Gastroesophageal sphincter (tissue), 4 donors: ENCODE measurements at regions not wholly inside any gene's neighbourhood (a gene's known extent, or its start where the extent isn't known, plus 50 kb on each side); places are given as distances from the start of the nearest gene placed in this dataset.

Source experiments
- ATAC-seq: fragments of 150-250 bp; one replicate; pipeline ENCODE4 v1.9.1; 2016; ENCODE audit warnings: mild to moderate bottlenecking, moderate library complexity
- H3K27ac ChIP-seq, 4 donors: fragments of 200-600 bp; sonication (generic) in 3 of 4; 1 replicate in 3 of 4; 2 replicates in 1 of 4; pipeline ENCODE4 v1.5.1; 2016 to 2019
- H3K27me3 ChIP-seq: fragments of 200-600 bp; sonication (generic); one replicate; pipeline ENCODE4 v1.5.1; 2019
- H3K36me3 ChIP-seq, 2 donors: fragments of 200-600 bp; sonication (generic); one replicate each; pipeline ENCODE4 v1.5.1; 2019; ENCODE audit warnings: control low read depth in 1 of 2
- H3K4me1 ChIP-seq, 3 donors: fragments of 200-600 bp; sonication (generic); 1 replicate in 2 of 3; 2 replicates in 1 of 3; pipeline ENCODE4 v1.5.1; 2016 to 2019; ENCODE audit warnings: control low read depth in 2 of 3
- H3K4me3 ChIP-seq, 2 donors: fragments of 200-600 bp; sonication (generic); one replicate each; pipeline ENCODE4 v1.5.1; 2019; ENCODE audit warnings: mild to moderate bottlenecking in 1 of 2, moderate library complexity in 1 of 2
- H3K9me3 ChIP-seq, 3 donors: fragments of 200-600 bp; sonication (generic); one replicate each; pipeline ENCODE4 v1.5.1; 2017 to 2019; ENCODE audit warnings: control low read depth in 2 of 3
- CTCF ChIP-seq, 4 experiments: fragments of 200-600 bp in 2 of 4; fragments of 450-650 bp in 2 of 4; sonication (generic) in 1 of 4; IDR thresholded peaks; one replicate each; pipeline ENCODE4 v1.5.1; 2017 to 2019; ENCODE audit warnings: antibody characterized with exemption in 4 of 4, mild to moderate bottlenecking in 2 of 4, moderate library complexity in 2 of 4
- EP300 ChIP-seq: sonication (generic); formaldehyde crosslinking; IDR thresholded peaks from one replicate; pipeline ENCODE4 v1.6.1; 2017; ENCODE audit warnings: antibody characterized with exemption, mild to moderate bottlenecking
- POLR2A ChIP-seq, 2 donors: fragments of 450-650 bp; IDR thresholded peaks; one replicate each; pipeline ENCODE4 v1.6.1; 2017; ENCODE audit warnings: antibody characterized with exemption in 2 of 2, mild to moderate bottlenecking in 2 of 2, moderate library complexity in 1 of 2
- POLR2AphosphoS5 ChIP-seq: sonication (generic); formaldehyde crosslinking; IDR thresholded peaks from one replicate; pipeline ENCODE4 v1.6.1; 2017; ENCODE audit warnings: antibody characterized with exemption
- WGBS, 2 donors: methylation state at CpG; one replicate each; pipeline ENCODE4 v1.1.5; 2018; ENCODE audit warnings: low coverage in 1 of 2; 5-methylcytosine and 5-hydroxymethylcytosine counted together

- H3K27me3 ChIP-seq = peaks cover 56% of the 10 kb centered on the region
- H3K4me1 ChIP-seq = peaks cover 0 to 5% (median 0%) of the 10 kb centered on the region in 3 donors
- 16 to 26% methylated on average over 7 to 9 of the region's 10 CpGs for WGBS, 2 donors
- TF ChIP-seq POLR2A (IDR thresholded peaks at IDR 0.05) (no peak), POLR2AphosphoS5 (no peak), CTCF (IDR thresholded peaks at IDR 0.05) (no peak), EP300 (no peak)
- peaks cover 0 to 5% (median 0%) of the 10 kb centered on the region in 3 donors for H3K9me3 ChIP-seq
- ATAC-seq = no peak
- H3K27ac ChIP-seq = no peak overlapping the region
- H3K36me3 ChIP-seq = no peaks in the 10 kb centered on the region
- H3K4me3 ChIP-seq = no peak overlapping the region
Observed at GRCh38 chr20:37598575-37599342, 71.1 kb upstream of the BLCAP start.

GRCh38 chr20:37598100-37598543 lies 70.4 kb upstream of the BLCAP start:
- TF ChIP-seq POLR2A (IDR thresholded peaks at IDR 0.05) (no peak), POLR2AphosphoS5 (no peak), EP300 (no peak), CTCF (IDR thresholded peaks at IDR 0.05) (no peak)
- no peak overlapping the region for H3K27ac ChIP-seq
- H3K4me1 ChIP-seq = peaks cover 0 to 5% (median 0%) of the 10 kb centered on the region in 3 donors
- H3K36me3 ChIP-seq = no peaks in the 10 kb centered on the region
- no peak for ATAC-seq
- H3K4me3 ChIP-seq = no peak overlapping the region
- peaks cover 0 to 5% (median 0%) of the 10 kb centered on the region in 3 donors for H3K9me3 ChIP-seq
- H3K27me3 ChIP-seq = peaks cover 56% of the 10 kb centered on the region
- WGBS, 2 donors = 0% methylated on average over 1 to 2 of the region's 24 CpGs

- 48 to 56% methylated on average over 5 to 7 of the region's 9 CpGs for WGBS, 2 donors
- Histone ChIP-seq H3K27ac (no peak overlapping the region), H3K27me3 (peaks cover 59% of the 10 kb centered on the region), H3K36me3 (no peaks in the 10 kb centered on the region), H3K4me3 (no peak overlapping the region), H3K4me1 (peaks cover 0 to 5% (median 0%) of the 10 kb centered on the region in 3 donors), H3K9me3 (peaks cover 0 to 5% (median 0%) of the 10 kb centered on the region in 3 donors)
- TF ChIP-seq EP300 = no peak
- no peak for TF ChIP-seq POLR2AphosphoS5
- TF ChIP-seq CTCF (IDR thresholded peaks at IDR 0.05) = no peak
- TF ChIP-seq POLR2A (IDR thresholded peaks at IDR 0.05) = no peak
- no peak for ATAC-seq
Observed at GRCh38 chr20:37596890-37597536, 69.3 kb upstream of the BLCAP start.

- WGBS, 2 donors = 82% methylated on average over 2 of the region's 5 CpGs; no CpG with 5 or more reads in 1 of the 2 donors
- Histone ChIP-seq H3K4me3 (no peak overlapping the region), H3K4me1 (peaks cover 0 to 5% (median 0%) of the 10 kb centered on the region in 3 donors), H3K9me3 (peaks cover 0 to 5% (median 0%) of the 10 kb centered on the region in 3 donors), H3K27me3 (peaks cover 68% of the 10 kb centered on the region), H3K36me3 (no peaks in the 10 kb centered on the region), H3K27ac (no peak overlapping the region)
- no peak for ATAC-seq
- no peak for TF ChIP-seq POLR2AphosphoS5
- TF ChIP-seq EP300 = no peak
- no peak for TF ChIP-seq CTCF (IDR thresholded peaks at IDR 0.05)
- TF ChIP-seq POLR2A (IDR thresholded peaks at IDR 0.05) = no peak
Observed at GRCh38 chr20:37596168-37596567, 68.5 kb upstream of the BLCAP start.
